Gastrocnemius medialis (tissue), 4 donors: ENCODE measurements at regions not wholly inside any gene's neighbourhood (a gene's known extent, or its start where the extent isn't known, plus 50 kb on each side); places are given as distances from the start of the nearest gene placed in this dataset.

Source experiments
- ATAC-seq, 2 donors: fragments of 150-250 bp; one replicate each; pipeline ENCODE4 v1.9.1; 2016
- DNase-seq, 2 donors: peaks; one replicate each; pipeline ENCODE4 v3.0.0-alpha.2; 2019
- H3K27ac ChIP-seq, 4 donors: fragments of 200-600 bp; sonication (generic); 1 replicate in 1 of 4; 2 replicates in 3 of 4; pipeline ENCODE4 v1.5.1; 2016 to 2018; ENCODE audit warnings: mild to moderate bottlenecking in 2 of 4, moderate library complexity in 1 of 4
- H3K27me3 ChIP-seq, 3 donors: fragments of 200-600 bp; sonication (generic) in 2 of 3; 1 replicate in 1 of 3; 2 replicates in 2 of 3; pipeline versions ENCODE4 v1.5.1 to v1.6.0; 2016 to 2019; ENCODE audit warnings: mild to moderate bottlenecking in 1 of 3, moderate library complexity in 1 of 3
- H3K36me3 ChIP-seq, 2 donors: fragments of 200-600 bp; sonication (generic) in 1 of 2; one replicate each; pipeline ENCODE4 v1.5.1; 2017 to 2018
- H3K4me1 ChIP-seq, 2 donors: fragments of 200-600 bp; sonication (generic) in 1 of 2; one replicate each; pipeline ENCODE4 v1.5.1; 2016 to 2017; ENCODE audit warnings: mild to moderate bottlenecking in 2 of 2
- H3K4me3 ChIP-seq, 4 donors: fragments of 200-600 bp; sonication (generic) in 3 of 4; 1 replicate in 1 of 4; 2 replicates in 3 of 4; pipeline ENCODE4 v1.5.1; 2016 to 2019; ENCODE audit warnings: mild to moderate bottlenecking in 2 of 4
- H3K9me3 ChIP-seq, 3 donors: fragments of 200-600 bp; sonication (generic) in 2 of 3; 1 replicate in 1 of 3; 2 replicates in 2 of 3; pipeline ENCODE4 v1.5.1; 2016 to 2019
- CTCF ChIP-seq, 5 experiments: fragments of 450-650 bp in 3 of 5; fragments of 200-600 bp in 2 of 5; sonication (generic) in 2 of 5; IDR thresholded peaks in 4 of 5; conservative IDR thresholded peaks in 1 of 5; 1 replicate in 4 of 5; 2 replicates in 1 of 5; pipeline ENCODE4 v1.5.1; 2016 to 2019; ENCODE audit warnings: antibody characterized with exemption in 5 of 5, mild to moderate bottlenecking in 3 of 5, moderate library complexity in 3 of 5
- POLR2A ChIP-seq, 2 donors: fragments of 450-650 bp; IDR thresholded peaks; one replicate each; pipeline ENCODE4 v1.6.1; 2017; ENCODE audit warnings: antibody characterized with exemption in 2 of 2, mild to moderate bottlenecking in 2 of 2, moderate library complexity in 2 of 2
- in situ Hi-C, 4 donors: fragments of 200-750 bp; cut with MboI; loops; one replicate each; pipeline versions ENCODE4 v1.15.0 to v1.8.0; 2017; ENCODE audit warnings: low sequenced_read_pairs in 4 of 4
- intact Hi-C: fragments of 100-400 bp; cut with DNase I; formaldehyde crosslinking; loops from one replicate; pipeline ENCODE4 v1.15.1; 2023; ENCODE audit warnings: low total_unique reads

GRCh38 chr15:100802421-100803170 lies 77.0 kb upstream of the ALDH1A3 start:
- H3K27me3 ChIP-seq, result no peaks in the 10 kb centered on the region
- intact Hi-C loops (no loop called here), in situ Hi-C loops (no loop called here)
- no peaks in the 10 kb centered on the region for H3K4me1 ChIP-seq
- no peak overlapping the region for H3K27ac ChIP-seq
- no peak overlapping the region for H3K4me3 ChIP-seq
- H3K9me3 ChIP-seq, result peaks cover 0 to 3% (median 0%) of the 10 kb centered on the region in 3 donors
- ATAC-seq (no peak), DNase-seq (no peak)
- no peak for TF ChIP-seq POLR2A (IDR thresholded peaks at IDR 0.05)
- TF ChIP-seq CTCF (IDR thresholded peaks at IDR 0.05 in 4 of 5, conservative IDR thresholded peaks at IDR 0.05 in 1 of 5), result no peak
- no peaks in the 10 kb centered on the region for H3K36me3 ChIP-seq

- H3K27me3 ChIP-seq, result no peaks in the 10 kb centered on the region
- DNase-seq, result no peak
- H3K27ac ChIP-seq, result no peak overlapping the region
- TF ChIP-seq CTCF (IDR thresholded peaks at IDR 0.05 in 4 of 5, conservative IDR thresholded peaks at IDR 0.05 in 1 of 5) (no peak), POLR2A (IDR thresholded peaks at IDR 0.05) (no peak)
- H3K36me3 ChIP-seq, result no peaks in the 10 kb centered on the region
- H3K9me3 ChIP-seq, result peaks cover 0 to 1% (median 0%) of the 10 kb centered on the region in 3 donors
- no peaks in the 10 kb centered on the region for H3K4me1 ChIP-seq
- in situ Hi-C loops (no loop called here), intact Hi-C loops (no loop called here)
- no peak overlapping the region for H3K4me3 ChIP-seq
- ATAC-seq, result no peak
Measured at GRCh38 chr15:100803171-100803440, 76.5 kb upstream of the ALDH1A3 start.

DNA sequence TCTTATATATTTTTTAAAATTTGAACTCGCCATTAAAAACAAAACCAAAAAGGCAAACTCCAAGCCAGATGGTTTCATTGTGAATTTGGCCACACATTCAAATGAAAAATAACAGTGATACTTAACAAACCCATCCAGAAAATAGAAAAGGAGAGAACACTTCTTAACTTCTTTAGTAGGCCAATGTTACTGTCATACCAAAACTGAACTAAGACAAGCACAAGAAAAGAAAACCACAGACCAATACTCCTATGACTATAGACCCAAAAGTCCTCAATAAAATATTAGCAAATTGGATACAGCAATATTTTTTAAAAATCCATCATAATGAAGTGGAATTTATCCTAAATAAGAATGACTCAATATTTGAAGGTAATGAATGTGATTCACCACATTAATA lies 73.5 kb upstream of the ALDH1A3 start:
- no peaks in the 10 kb centered on the region for H3K9me3 ChIP-seq
- no peak overlapping the region for H3K4me3 ChIP-seq
- TF ChIP-seq POLR2A (IDR thresholded peaks at IDR 0.05) (no peak), CTCF (IDR thresholded peaks at IDR 0.05 in 4 of 5, conservative IDR thresholded peaks at IDR 0.05 in 1 of 5) (no peak)
- ATAC-seq (no peak), DNase-seq (no peak)
- no peaks in the 10 kb centered on the region for H3K36me3 ChIP-seq
- H3K27ac ChIP-seq, result no peak overlapping the region
- intact Hi-C loops (no loop called here), in situ Hi-C loops (no loop called here)
- H3K4me1 ChIP-seq, result no peaks in the 10 kb centered on the region
- no peaks in the 10 kb centered on the region for H3K27me3 ChIP-seq

- no peaks in the 10 kb centered on the region for H3K4me1 ChIP-seq
- no peak overlapping the region for H3K27ac ChIP-seq
- H3K9me3 ChIP-seq, result no peaks in the 10 kb centered on the region
- H3K27me3 ChIP-seq, result no peaks in the 10 kb centered on the region
- H3K4me3 ChIP-seq, result no peak overlapping the region
- in situ Hi-C loops (no loop called here), intact Hi-C loops (no loop called here)
- no peak for TF ChIP-seq CTCF (IDR thresholded peaks at IDR 0.05 in 4 of 5, conservative IDR thresholded peaks at IDR 0.05 in 1 of 5)
- TF ChIP-seq POLR2A (IDR thresholded peaks at IDR 0.05), result no peak
- no peak for ATAC-seq
- H3K36me3 ChIP-seq, result no peaks in the 10 kb centered on the region
- DNase-seq, result no peak
Measured at GRCh38 chr15:100807028-100807427, 72.6 kb upstream of the ALDH1A3 start.

- DNase-seq, result no peak
- no peak overlapping the region for H3K4me3 ChIP-seq
- in situ Hi-C loops (no loop called here), intact Hi-C loops (no loop called here)
- H3K9me3 ChIP-seq, result no peaks in the 10 kb centered on the region
- H3K4me1 ChIP-seq, result no peaks in the 10 kb centered on the region
- H3K27me3 ChIP-seq, result no peaks in the 10 kb centered on the region
- H3K27ac ChIP-seq, result no peak overlapping the region
- no peak for ATAC-seq
- H3K36me3 ChIP-seq, result no peaks in the 10 kb centered on the region
- TF ChIP-seq POLR2A (IDR thresholded peaks at IDR 0.05) (no peak), CTCF (IDR thresholded peaks at IDR 0.05 in 4 of 5, conservative IDR thresholded peaks at IDR 0.05 in 1 of 5) (no peak)
Measured at GRCh38 chr15:100808691-100809090, 70.9 kb upstream of the ALDH1A3 start.
